Heart left ventricle (tissue), 16 donors: ENCODE measurements at regions not wholly inside any gene's neighbourhood (a gene's known extent, or its start where the extent isn't known, plus 50 kb on each side); places are given as distances from the start of the nearest gene placed in this dataset.

Experiments
- ATAC-seq, 4 donors: fragments of 200-7000 bp; cut with Tn5 transposase; one replicate each; pipeline ENCODE4 v1.9.1; 2020 to 2022; ENCODE audit warnings: moderate library complexity in 4 of 4, mild to moderate bottlenecking in 3 of 4, moderate number of reproducible peaks in 1 of 4
- DNase-seq, 5 donors: peaks; one replicate each; pipeline ENCODE4 v3.0.0-alpha.2; 2020
- H3K27ac ChIP-seq, 12 donors: fragments of 200-600 bp; sonication (generic) in 4 of 12; one replicate each; pipeline versions ENCODE4 v1.5.0 to v1.8.0; 2016 to 2022; ENCODE audit warnings: mild to moderate bottlenecking in 2 of 12
- H3K27me3 ChIP-seq, 9 donors: fragments of 200-600 bp; sonication (generic) in 2 of 9; one replicate each; pipeline versions ENCODE4 v1.5.1 to v1.8.0; 2016 to 2022; ENCODE audit warnings: mild to moderate bottlenecking in 3 of 9
- H3K36me3 ChIP-seq, 9 donors: fragments of 200-600 bp; sonication (generic) in 2 of 9; one replicate each; pipeline versions ENCODE4 v1.5.0 to v1.8.0; 2018 to 2022; ENCODE audit warnings: mild to moderate bottlenecking in 2 of 9
- H3K4me1 ChIP-seq, 12 donors: fragments of 200-600 bp; sonication (generic) in 4 of 12; one replicate each; pipeline versions ENCODE4 v1.5.0 to v1.8.0; 2016 to 2022; ENCODE audit warnings: mild to moderate bottlenecking in 3 of 12
- H3K4me3 ChIP-seq, 12 donors: fragments of 200-600 bp; sonication (generic) in 4 of 12; one replicate each; pipeline versions ENCODE4 v1.5.0 to v1.8.0; 2017 to 2022; ENCODE audit warnings: mild to moderate bottlenecking in 9 of 12, moderate library complexity in 4 of 12
- H3K9me3 ChIP-seq, 12 donors: fragments of 200-600 bp; sonication (generic) in 4 of 12; one replicate each; pipeline versions ENCODE4 v1.5.0 to v1.8.0; 2016 to 2022; ENCODE audit warnings: mild to moderate bottlenecking in 1 of 12
- POLR2A ChIP-seq, 2 donors: fragments of 450-650 bp; IDR thresholded peaks; one replicate each; pipeline ENCODE4 v1.6.1; 2017; ENCODE audit warnings: antibody characterized with exemption in 2 of 2, mild to moderate bottlenecking in 2 of 2, moderate library complexity in 2 of 2
- WGBS, 4 donors: extraction: QIAGEN DNeasy Blood & Tissue Kit in 2 of 4; methylation state at CpG; one replicate each; pipeline versions ENCODE4 v1.1.5 to v1.1.7; 2013 to 2018; 5-methylcytosine and 5-hydroxymethylcytosine counted together
- intact Hi-C, 10 donors: fragments of 100-400 bp; cut with DNase I; formaldehyde crosslinking; loops; one replicate each; pipeline versions ENCODE4 v1.11.1 to v1.14.2; 2022
- TF ChIP-seq, protein P1 (sequence below), 12 donors: fragments of 200-600 bp; sonication (generic) in 4 of 12; IDR thresholded peaks; one replicate each; pipeline versions ENCODE4 v1.5.0 to v1.8.0; 2018 to 2022; ENCODE audit warnings: antibody characterized with exemption in 12 of 12, mild to moderate bottlenecking in 5 of 12
- donor health status: ischemic (EF 13 %, LVEDD 7.1; RV severe dilation, severe dysfunction).
- donor health status: healthy with polysubstance abuse.
- donor health status: DM: no; HTN: yes; CAD: no.
- donor health status: DM: no; HTN: no; CAD: no.
- donor health status: ischemic (EF 25% LVEDD 6.9; RV normal size, moderate dysfunction).
- donor health status: ischemic (EF 25% LVEDD 5.7; RV mildly dilated, moderate dysfunction).
- donor health status: healthy.
- donor health status: DM: yes; HTN: yes; CAD: no.
- donor health status: ischemic (EF 35%, LVEDD 5.7; RV mildly dilated, moderate dysfunction).
- donor health status: nonischemic (EF 11% LVEDD 7.7; RV severe dilation, severe dysfunction).
- donor health status: DM: yes; HTN: yes; CAD: no.
- donor health status: PGD.
- donor health status: ischemic (EF 29% LVEDD 5.4; RV normal size, mild dysfunction).
- donor health status: nonischemic (EF 23%, LVEDD 6.1; RV moderate dilation, normal function).

DNA sequence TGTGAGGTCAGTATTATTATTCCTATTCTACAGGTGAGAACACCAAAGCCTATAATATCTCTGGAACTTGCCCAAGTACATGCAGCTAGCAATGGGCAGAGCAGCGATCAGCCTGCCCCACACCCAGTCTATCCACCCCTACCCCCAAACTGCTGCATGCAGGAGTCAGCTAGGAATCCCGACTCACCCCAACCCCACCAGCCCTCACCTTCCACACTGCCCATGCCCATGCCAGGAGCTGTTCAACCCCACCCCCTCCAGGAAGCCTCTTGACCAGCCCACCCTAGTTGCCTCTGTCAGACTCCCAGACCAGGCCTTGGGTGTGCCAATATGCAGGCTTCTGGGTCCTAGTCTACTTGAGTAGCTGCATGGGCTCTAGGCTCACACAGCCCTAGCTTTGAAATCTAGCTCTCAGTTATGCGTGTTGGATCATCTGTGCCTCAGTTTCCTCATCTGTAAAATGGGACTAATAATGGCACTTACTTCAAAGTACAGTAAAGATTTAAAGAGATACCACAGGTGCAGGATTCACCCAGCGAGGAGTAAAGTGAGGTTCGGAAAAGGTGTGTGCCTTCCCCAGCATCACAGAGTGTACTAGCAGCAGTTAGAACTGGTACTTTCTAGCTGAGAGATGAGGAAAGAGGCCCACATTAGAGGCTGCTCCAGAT, 173.2 kb downstream of the VEGFA start:
- no peaks in the 10 kb centered on the region for H3K36me3 ChIP-seq
- DNase-seq, result no peak
- H3K4me3 ChIP-seq, result no peak overlapping the region
- no peak for ATAC-seq
- 92 to 98% (median 96%) methylated on average over 5 of the region's 5 CpGs for WGBS, 4 donors
- TF ChIP-seq, protein P1, sequence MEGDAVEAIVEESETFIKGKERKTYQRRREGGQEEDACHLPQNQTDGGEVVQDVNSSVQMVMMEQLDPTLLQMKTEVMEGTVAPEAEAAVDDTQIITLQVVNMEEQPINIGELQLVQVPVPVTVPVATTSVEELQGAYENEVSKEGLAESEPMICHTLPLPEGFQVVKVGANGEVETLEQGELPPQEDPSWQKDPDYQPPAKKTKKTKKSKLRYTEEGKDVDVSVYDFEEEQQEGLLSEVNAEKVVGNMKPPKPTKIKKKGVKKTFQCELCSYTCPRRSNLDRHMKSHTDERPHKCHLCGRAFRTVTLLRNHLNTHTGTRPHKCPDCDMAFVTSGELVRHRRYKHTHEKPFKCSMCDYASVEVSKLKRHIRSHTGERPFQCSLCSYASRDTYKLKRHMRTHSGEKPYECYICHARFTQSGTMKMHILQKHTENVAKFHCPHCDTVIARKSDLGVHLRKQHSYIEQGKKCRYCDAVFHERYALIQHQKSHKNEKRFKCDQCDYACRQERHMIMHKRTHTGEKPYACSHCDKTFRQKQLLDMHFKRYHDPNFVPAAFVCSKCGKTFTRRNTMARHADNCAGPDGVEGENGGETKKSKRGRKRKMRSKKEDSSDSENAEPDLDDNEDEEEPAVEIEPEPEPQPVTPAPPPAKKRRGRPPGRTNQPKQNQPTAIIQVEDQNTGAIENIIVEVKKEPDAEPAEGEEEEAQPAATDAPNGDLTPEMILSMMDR (IDR thresholded peaks at IDR 0.05), result no peak
- no peak for TF ChIP-seq POLR2A (IDR thresholded peaks at IDR 0.05)
- H3K27ac ChIP-seq, result no peak overlapping the region
- H3K4me1 ChIP-seq, result no peaks in the 10 kb centered on the region
- no peaks in the 10 kb centered on the region for H3K27me3 ChIP-seq
- intact Hi-C loops, result loop anchor here in 2 of 10 donors (10.0 kb wide), 2 partner anchors 178 to 278 kb away; no protein-coding TSS in a partner anchor
- peaks cover 0 to 23% (median 10%) of the 10 kb centered on the region in 12 donors for H3K9me3 ChIP-seq

DNA sequence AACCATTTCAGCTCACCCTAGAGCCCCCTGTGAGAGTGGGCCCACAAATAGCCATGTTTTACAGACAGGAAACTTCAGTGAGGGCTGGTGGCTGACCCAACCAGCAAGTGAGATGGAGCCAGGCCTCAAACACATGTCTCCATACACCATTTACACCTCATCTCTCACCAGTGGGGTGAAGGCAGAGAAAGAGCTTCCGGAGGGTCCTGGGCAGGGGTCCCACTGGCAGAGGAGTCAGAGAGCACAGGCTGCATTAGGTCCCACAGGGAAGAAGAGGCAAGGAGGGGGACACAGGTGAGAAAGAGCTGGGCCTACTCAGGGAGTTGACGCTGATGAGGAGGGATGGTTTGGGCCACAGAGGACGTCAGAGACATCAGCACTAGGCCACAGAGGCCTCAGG, 172.6 kb downstream of the VEGFA start:
- Histone ChIP-seq H3K9me3 (peaks cover 0 to 23% (median 10%) of the 10 kb centered on the region in 12 donors), H3K27ac (no peak overlapping the region), H3K4me3 (no peak overlapping the region), H3K4me1 (peaks cover 0 to 4% (median 0%) of the 10 kb centered on the region in 12 donors), H3K36me3 (no peaks in the 10 kb centered on the region), H3K27me3 (no peaks in the 10 kb centered on the region)
- intact Hi-C loops, result loop anchor here in 2 of 10 donors (10.0 kb wide), 2 partner anchors 178 to 278 kb away; no protein-coding TSS in a partner anchor
- DNase-seq, result no peak
- TF ChIP-seq POLR2A (IDR thresholded peaks at IDR 0.05), result no peak
- TF ChIP-seq, protein P1 (IDR thresholded peaks at IDR 0.05), result no peak
- 92 to 96% (median 94%) methylated on average over 3 of the region's 3 CpGs for WGBS, 4 donors
- no peak for ATAC-seq

DNA sequence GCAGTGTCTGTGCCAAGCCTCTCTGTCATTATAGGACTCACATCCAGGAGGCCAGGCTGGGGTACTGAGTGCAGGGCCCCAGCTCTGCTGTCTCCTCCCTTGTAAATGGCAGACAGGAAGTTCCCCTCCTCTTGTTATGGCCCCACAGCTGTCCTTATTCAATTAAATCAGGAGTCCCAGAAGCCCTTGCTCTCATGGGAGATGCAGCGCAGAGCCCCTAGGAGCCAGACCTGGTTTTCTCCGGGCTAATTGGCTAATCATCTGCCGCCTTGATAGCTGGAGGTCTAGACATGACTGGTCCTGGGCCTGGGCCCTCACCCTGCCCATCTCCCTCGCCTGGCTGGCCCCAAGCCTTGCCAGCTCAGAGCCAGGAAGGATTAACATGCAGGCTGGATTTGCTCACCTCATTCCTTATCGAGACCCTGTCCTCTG, 172.0 kb downstream of the VEGFA start:
- Histone ChIP-seq H3K4me3 (no peak overlapping the region), H3K27ac (no peak overlapping the region), H3K27me3 (no peaks in the 10 kb centered on the region), H3K36me3 (no peaks in the 10 kb centered on the region), H3K9me3 (peaks cover 0 to 23% (median 10%) of the 10 kb centered on the region in 12 donors), H3K4me1 (peaks cover 0 to 10% (median 0%) of the 10 kb centered on the region in 12 donors)
- ATAC-seq, result no peak
- intact Hi-C loops, result loop anchor here in 2 of 10 donors (10.0 kb wide), 2 partner anchors 177 to 277 kb away; no protein-coding TSS in a partner anchor
- TF ChIP-seq POLR2A (IDR thresholded peaks at IDR 0.05), result no peak
- TF ChIP-seq, protein P1 (IDR thresholded peaks at IDR 0.05), result no peak
- DNase-seq, result no peak
- WGBS, 4 donors, result 65 to 87% (median 70%) methylated on average over 4 to 5 of the region's 5 CpGs

- no peaks in the 10 kb centered on the region for H3K36me3 ChIP-seq
- 84 to 93% (median 88%) methylated on average over 5 of the region's 5 CpGs for WGBS, 4 donors
- no peak for DNase-seq
- peaks cover 0 to 13% (median 0%) of the 10 kb centered on the region in 12 donors for H3K4me1 ChIP-seq
- peaks cover 0 to 18% (median 10%) of the 10 kb centered on the region in 12 donors for H3K9me3 ChIP-seq
- H3K4me3 ChIP-seq, result no peak overlapping the region
- ATAC-seq, result no peak
- intact Hi-C loops, result loop anchor here in 2 of 10 donors (10.0 kb wide), 2 partner anchors 176 to 276 kb away; no protein-coding TSS in a partner anchor
- no peaks in the 10 kb centered on the region for H3K27me3 ChIP-seq
- TF ChIP-seq POLR2A (IDR thresholded peaks at IDR 0.05), result no peak
- TF ChIP-seq, protein P1 (IDR thresholded peaks at IDR 0.05), result no peak
- H3K27ac ChIP-seq, result no peak overlapping the region
Measured at GRCh38 chr6:43941174-43941573, 171.2 kb downstream of the VEGFA start.
